ENCODE measurements at regions not wholly inside any gene's neighbourhood (a gene's known extent, or its start where the extent isn't known, plus 50 kb on each side); places are given as distances from the start of the nearest gene placed in this dataset.

DNA sequence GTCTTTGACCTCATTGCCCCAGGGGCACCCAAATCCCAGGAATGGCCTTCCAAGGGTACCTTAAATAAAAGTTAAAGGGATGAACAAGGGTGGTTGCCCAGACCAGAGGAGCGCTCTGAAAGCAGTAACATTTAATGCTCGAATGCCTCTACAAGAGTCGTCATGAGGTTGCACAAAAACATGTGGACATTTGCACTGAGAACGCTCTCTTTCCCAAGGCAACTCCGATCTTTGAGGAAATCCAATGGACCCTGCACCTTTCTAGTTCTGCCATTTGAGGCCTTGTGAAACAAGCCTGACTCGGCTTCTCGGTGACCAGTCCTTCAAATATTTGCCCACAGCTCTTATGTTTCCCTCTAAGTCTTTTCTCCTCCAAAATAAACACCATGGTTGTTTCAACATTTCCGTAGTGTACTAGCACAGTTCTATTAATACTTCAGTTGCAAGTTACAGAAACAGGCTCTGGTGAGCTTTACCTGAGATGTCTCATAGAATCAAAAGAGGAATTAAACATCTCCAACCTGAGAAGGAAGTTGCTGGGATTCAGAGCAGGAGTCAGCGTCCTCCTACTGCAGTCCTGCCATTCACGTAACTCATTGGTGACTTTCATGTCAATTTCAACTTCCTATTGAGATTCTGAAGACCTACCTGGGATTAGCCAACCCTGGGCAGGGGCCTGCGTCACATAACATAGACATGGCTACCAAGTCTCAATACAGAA lies 168.8 kb upstream of the RAI14 start:
- H3K27me3 Mint-ChIP-seq = peaks cover 45% of the 10 kb centered on the region
- H3K27ac Mint-ChIP-seq = no peak overlapping the region

GRCh38 chr5:34487956-34488355 lies 168.2 kb upstream of the RAI14 start:
- Mint-ChIP-seq H3K27me3 (peaks cover 44% of the 10 kb centered on the region), H3K9me3 (no peaks in the 10 kb centered on the region)

More for the DNA sequence above, 168.8 kb upstream of the RAI14 start:
- Mint-ChIP-seq H3K9me3 (no peaks in the 10 kb centered on the region), H3K36me3 (ENCODE audit: low read depth) (no peaks in the 10 kb centered on the region), H3K4me1 (ENCODE audit: low read depth) (peaks cover 5% of the 10 kb centered on the region), H3K4me3 (no peak overlapping the region)
- no peak for DNase-seq

GRCh38 chr5:34488984-34489383 lies 167.1 kb upstream of the RAI14 start:
- Mint-ChIP-seq H3K27me3 (peaks cover 41% of the 10 kb centered on the region), H3K9me3 (no peaks in the 10 kb centered on the region), H3K36me3 (ENCODE audit: low read depth) (no peaks in the 10 kb centered on the region), H3K4me1 (ENCODE audit: low read depth) (peaks cover 5% of the 10 kb centered on the region), H3K4me3 (no peak overlapping the region), H3K27ac (no peak overlapping the region)
- DNase-seq = no peak

More at GRCh38 chr5:34487956-34488355, 168.2 kb upstream of the RAI14 start:
- H3K36me3 Mint-ChIP-seq (ENCODE audit: low read depth) = no peaks in the 10 kb centered on the region
- no peak for DNase-seq
- no peak overlapping the region for H3K27ac Mint-ChIP-seq
- peaks cover 5% of the 10 kb centered on the region for H3K4me1 Mint-ChIP-seq (ENCODE audit: low read depth)
- H3K4me3 Mint-ChIP-seq = no peak overlapping the region

DNA sequence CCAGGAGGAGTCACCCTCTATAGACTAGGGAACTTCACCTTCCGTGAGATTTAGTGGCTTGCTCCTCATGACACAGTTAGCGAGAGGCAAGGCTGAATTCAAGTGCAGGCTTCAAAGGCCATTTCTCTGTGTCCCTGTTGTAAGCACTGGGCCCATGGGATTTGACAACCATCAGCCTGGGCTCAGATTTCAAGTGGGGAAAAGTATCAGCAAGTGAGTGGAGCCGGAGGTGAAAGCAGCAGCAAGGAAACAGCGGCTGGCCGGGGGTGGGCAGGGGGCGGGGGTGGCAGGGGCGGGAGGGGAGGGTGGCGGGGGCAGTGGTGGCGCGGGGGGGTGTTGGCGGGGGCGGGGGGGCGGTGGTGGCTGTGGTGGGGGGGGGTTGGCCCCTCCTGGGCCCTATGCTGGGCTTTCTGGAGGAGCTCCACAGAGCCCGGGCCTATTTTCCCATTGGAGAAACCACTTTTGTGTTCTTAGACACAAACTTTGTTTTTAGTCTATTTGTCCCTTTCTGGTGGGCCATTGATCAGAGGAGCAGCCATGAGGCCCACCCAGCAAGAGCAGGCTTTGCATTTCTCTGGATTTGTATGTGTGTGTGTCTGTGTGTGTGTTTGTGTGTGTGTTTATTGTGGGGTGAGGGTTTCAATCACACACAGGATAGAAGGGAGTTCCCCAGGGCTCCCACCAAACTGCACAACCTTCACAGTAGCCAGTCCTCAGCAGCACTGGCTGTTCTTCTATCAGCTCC lies 165.4 kb upstream of the RAI14 start:
- Mint-ChIP-seq H3K27me3 (peaks cover 50% of the 10 kb centered on the region), H3K4me1 (ENCODE audit: low read depth) (peaks cover 2% of the 10 kb centered on the region), H3K27ac (no peak overlapping the region), H3K36me3 (ENCODE audit: low read depth) (no peaks in the 10 kb centered on the region), H3K4me3 (no peak overlapping the region), H3K9me3 (no peaks in the 10 kb centered on the region)
- no peak for DNase-seq

GRCh38 chr5:34491251-34491620 lies 164.9 kb upstream of the RAI14 start:
- no peak overlapping the region for H3K4me3 Mint-ChIP-seq

DNA sequence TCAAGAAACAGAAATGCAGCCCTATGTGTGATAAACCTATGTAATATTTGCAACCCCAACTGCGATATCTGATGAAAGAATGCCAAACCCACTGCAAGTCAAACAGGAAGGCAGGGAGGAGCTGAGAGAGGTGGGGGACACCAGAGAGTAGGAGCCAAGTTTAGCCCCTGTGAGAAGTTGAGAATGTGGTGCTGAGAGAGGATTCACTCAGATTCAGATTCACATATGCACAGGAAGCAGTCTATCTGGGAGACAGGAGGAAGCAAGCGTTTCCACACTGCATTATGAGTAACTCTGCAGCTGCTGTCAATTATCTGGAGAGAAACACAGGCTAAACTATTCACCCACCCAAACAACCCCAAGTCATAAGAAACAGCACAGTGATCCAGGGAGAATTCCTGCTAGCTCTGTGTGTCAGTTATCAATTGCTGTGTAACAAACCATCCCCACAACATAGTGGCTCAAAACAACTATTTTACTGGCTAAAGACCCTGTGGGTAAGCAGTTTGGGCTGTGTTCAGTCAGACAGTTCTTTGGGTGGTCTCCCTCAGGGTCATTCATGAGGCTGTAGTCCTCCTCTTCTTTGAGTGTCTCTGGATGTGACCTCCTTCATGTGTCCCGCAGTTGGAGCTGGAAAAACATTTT lies 161.9 kb upstream of the RAI14 start:
- H3K36me3 Mint-ChIP-seq (ENCODE audit: low read depth) = no peaks in the 10 kb centered on the region
- H3K4me3 Mint-ChIP-seq = no peak overlapping the region
- H3K27ac Mint-ChIP-seq = no peak overlapping the region
- DNase-seq = no peak
- peaks cover 10% of the 10 kb centered on the region for H3K4me1 Mint-ChIP-seq (ENCODE audit: low read depth)
- no peaks in the 10 kb centered on the region for H3K9me3 Mint-ChIP-seq
- peaks cover 35% of the 10 kb centered on the region for H3K27me3 Mint-ChIP-seq

More at GRCh38 chr5:34491251-34491620, 164.9 kb upstream of the RAI14 start:
- Mint-ChIP-seq H3K9me3 (no peaks in the 10 kb centered on the region), H3K27ac (no peak overlapping the region), H3K4me1 (ENCODE audit: low read depth) (peaks cover 1% of the 10 kb centered on the region), H3K27me3 (peaks cover 47% of the 10 kb centered on the region), H3K36me3 (ENCODE audit: low read depth) (no peaks in the 10 kb centered on the region)
- no peak for DNase-seq

GRCh38 chr5:34495178-34495577 lies 160.9 kb upstream of the RAI14 start:
- peaks cover 30% of the 10 kb centered on the region for H3K27me3 Mint-ChIP-seq
- no peak overlapping the region for H3K27ac Mint-ChIP-seq
- no peak overlapping the region for H3K4me3 Mint-ChIP-seq
- H3K36me3 Mint-ChIP-seq (ENCODE audit: low read depth) = no peaks in the 10 kb centered on the region
- no peak for DNase-seq
- no peaks in the 10 kb centered on the region for H3K9me3 Mint-ChIP-seq
- H3K4me1 Mint-ChIP-seq (ENCODE audit: low read depth) = peaks cover 14% of the 10 kb centered on the region

DNA sequence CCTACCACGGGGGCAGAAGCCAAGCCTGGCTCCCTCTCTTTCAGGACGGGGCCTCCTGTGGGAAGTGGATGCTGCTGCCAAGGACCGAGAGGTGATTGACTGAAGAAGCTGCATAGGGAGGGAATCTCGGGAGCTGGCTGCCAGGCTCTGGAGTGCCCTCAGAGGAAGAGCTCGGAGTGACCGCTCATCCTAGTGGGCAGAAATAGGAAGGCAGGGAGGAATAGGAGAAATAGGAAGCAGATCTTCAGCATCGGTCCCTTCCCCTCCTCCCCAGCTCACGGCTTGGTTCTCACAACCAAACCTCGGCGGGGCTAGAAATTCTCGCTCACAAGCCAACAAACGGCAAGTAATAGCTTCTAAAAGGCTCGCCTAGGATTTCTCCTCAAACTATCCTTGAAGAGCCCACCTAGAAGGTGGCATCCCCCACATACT lies 159.9 kb upstream of the RAI14 start:
- Mint-ChIP-seq H3K27ac (no peak overlapping the region), H3K36me3 (ENCODE audit: low read depth) (no peaks in the 10 kb centered on the region), H3K9me3 (no peaks in the 10 kb centered on the region), H3K27me3 (peaks cover 30% of the 10 kb centered on the region), H3K4me3 (no peak overlapping the region), H3K4me1 (ENCODE audit: low read depth) (peaks cover 14% of the 10 kb centered on the region)
- no peak for DNase-seq

- H3K27me3 Mint-ChIP-seq = peaks cover 33% of the 10 kb centered on the region
- DNase-seq = no peak
- peaks cover 14% of the 10 kb centered on the region for H3K4me1 Mint-ChIP-seq (ENCODE audit: low read depth)
- no peaks in the 10 kb centered on the region for H3K36me3 Mint-ChIP-seq (ENCODE audit: low read depth)
- H3K4me3 Mint-ChIP-seq = no peak overlapping the region
- H3K9me3 Mint-ChIP-seq = no peaks in the 10 kb centered on the region
- H3K27ac Mint-ChIP-seq = no peak overlapping the region
Observed at GRCh38 chr5:34496701-34497469, 159.2 kb upstream of the RAI14 start.

DNA sequence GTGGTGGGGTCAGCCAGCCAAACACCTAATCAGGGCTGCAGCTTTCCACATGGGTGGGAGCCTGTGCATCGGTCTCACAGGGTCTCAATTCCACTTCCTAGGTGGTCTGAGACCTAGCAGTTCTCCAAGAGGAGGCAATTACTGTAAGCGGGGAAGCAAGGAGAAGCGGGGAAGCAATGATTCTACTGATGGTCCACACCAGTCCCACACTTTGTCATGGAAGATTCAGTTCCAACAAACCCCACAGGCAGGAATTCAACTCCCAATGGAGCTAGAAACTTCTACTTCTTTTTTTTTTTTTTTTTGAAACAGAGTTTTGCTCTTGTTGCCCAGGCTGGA lies 158.7 kb upstream of the RAI14 start:
- Mint-ChIP-seq H3K27ac (no peak overlapping the region), H3K36me3 (ENCODE audit: low read depth) (no peaks in the 10 kb centered on the region), H3K4me1 (ENCODE audit: low read depth) (peaks cover 14% of the 10 kb centered on the region), H3K9me3 (no peaks in the 10 kb centered on the region), H3K4me3 (no peak overlapping the region), H3K27me3 (peaks cover 37% of the 10 kb centered on the region)
- no peak for DNase-seq

DNA sequence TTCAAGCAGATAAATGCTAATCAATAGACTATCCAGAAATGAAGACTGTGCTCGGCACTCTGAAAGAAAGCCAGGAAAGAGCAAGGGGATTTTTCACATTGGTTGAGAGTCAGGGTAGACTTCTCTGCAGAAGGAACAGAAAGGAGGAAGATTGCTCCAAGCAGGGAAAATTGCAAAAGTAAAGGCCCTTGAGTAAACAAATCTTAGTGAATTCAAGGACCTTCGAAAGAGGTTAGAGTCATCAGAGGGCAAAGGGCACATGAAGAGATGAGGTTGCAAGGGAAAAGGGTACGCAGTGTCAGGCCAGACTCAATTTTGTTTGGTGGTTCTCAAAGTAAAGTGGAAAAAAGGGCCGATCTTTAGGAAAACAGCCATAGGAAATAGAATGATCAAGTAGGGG lies 157.6 kb upstream of the RAI14 start:
- Mint-ChIP-seq H3K4me1 (ENCODE audit: low read depth) (peaks cover 14% of the 10 kb centered on the region), H3K36me3 (ENCODE audit: low read depth) (no peaks in the 10 kb centered on the region), H3K4me3 (no peak overlapping the region), H3K27me3 (peaks cover 41% of the 10 kb centered on the region), H3K27ac (peak overlapping the region; percentile 91), H3K9me3 (no peaks in the 10 kb centered on the region)
- no peak for DNase-seq

DNA sequence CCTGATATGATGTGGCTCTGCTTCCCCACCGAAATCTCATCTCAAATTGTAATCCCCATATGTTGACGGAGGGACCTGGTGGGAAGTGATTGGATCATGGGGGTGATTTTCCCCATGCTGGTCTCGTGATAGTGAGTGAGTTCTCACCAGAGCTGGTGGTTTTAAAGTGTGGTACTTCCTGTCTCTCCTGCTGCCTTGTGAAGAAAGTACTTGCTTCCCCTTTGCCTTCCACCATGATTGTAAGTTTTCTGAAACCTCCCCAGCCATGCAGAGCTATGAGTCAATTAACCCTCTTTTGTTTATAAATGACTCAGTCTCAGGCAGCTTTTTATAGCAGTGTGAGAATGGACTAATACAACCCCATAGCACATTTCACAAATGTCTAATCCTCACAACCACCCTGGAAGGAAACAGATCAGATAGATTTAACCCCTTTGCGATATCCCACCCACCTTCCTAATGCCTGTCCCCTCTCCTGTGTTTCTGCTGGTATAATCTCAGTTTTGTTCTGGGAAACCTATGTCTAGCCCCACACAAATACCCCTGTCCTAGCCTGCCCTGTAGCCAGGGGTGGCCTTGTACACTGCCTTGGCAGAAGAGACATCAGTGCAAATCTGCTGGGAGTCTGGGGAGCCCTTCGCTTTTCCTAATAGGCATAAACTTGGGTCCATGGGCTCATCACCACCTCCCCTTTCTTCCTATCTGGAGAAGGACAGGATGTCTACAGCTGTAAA lies 157.0 kb upstream of the RAI14 start:
- Mint-ChIP-seq H3K4me3 (no peak overlapping the region), H3K36me3 (ENCODE audit: low read depth) (no peaks in the 10 kb centered on the region), H3K4me1 (ENCODE audit: low read depth) (peaks cover 14% of the 10 kb centered on the region), H3K9me3 (no peaks in the 10 kb centered on the region), H3K27me3 (peaks cover 46% of the 10 kb centered on the region), H3K27ac (peak overlapping the region; percentile 91)
- no peak for DNase-seq

DNA sequence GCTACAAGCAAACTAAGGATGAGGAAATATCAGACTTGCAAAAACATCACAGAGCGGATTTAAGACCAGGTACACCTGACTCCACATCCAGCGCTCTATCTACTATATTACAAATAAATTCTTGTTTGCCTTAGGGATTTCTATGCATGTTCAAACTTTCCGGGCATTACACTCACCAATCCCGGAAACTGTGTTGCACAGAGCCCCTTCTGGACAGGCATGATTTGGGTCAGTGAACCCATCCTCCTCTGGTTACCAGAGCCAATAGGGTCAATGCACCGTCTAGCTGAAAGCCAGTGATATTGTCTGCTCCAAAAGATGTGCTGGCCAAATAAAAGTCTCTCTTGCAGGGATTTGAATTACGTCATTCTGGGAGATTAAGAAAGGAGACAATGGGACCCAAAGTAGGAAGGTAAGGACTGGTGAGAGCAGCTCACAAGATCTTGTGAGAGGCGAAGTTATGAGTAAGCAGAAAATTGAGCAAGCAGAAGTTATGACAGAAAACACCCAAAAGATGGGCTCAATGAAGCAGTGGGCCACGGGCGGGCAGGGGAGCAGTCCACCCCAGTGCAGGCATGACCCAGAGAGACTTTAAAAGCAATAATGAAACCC lies 155.8 kb upstream of the RAI14 start:
- Mint-ChIP-seq H3K4me3 (no peak overlapping the region), H3K27ac (no peak overlapping the region), H3K27me3 (peaks cover 47% of the 10 kb centered on the region), H3K9me3 (no peaks in the 10 kb centered on the region), H3K4me1 (ENCODE audit: low read depth) (peaks cover 14% of the 10 kb centered on the region), H3K36me3 (ENCODE audit: low read depth) (no peaks in the 10 kb centered on the region)
- no peak for DNase-seq
